Stimulated activated CD4-positive, alpha-beta T cell treated with anti-CD3 and anti-CD28 coated beads, TNF-alpha, amount 100 ng/mL, for 1 hour (primary cell): ENCODE measurements at regions not wholly inside any gene's neighbourhood (a gene's known extent, or its start where the extent isn't known, plus 50 kb on each side); places are given as distances from the start of the nearest gene placed in this dataset.
"Not testable (repeated sequence)": the region's sequence is repeated elsewhere in the genome, so short reads cannot be mapped to it uniquely, and the experiment has no call there.

Experiments
- DNase-seq, 3 donors: peaks; one replicate each; pipeline ENCODE4 v3.0.0-alpha.2; 2020; ENCODE audit warnings: low read depth in 3 of 3, low spot score in 1 of 3

DNA sequence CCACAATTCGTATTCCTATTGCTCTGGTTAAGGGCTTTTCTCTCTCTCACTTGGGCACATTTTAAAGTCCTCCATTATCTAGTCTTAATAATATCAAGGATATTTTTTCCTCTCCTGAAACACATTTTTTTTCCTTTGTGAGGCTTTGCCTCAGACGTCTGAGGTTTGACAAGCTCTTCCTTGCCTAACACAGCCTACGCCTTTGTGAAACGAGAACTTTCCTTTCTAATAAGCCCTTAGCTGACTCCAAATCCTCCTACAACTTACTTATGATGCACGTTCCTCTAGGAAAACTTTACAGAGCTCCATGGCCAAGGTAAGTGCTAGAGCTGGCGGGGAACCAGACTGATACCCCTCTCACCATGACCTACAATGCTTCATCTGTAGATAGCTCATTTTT lies 841.5 kb downstream of the SOCS6 start:
- no peak for DNase-seq

DNA sequence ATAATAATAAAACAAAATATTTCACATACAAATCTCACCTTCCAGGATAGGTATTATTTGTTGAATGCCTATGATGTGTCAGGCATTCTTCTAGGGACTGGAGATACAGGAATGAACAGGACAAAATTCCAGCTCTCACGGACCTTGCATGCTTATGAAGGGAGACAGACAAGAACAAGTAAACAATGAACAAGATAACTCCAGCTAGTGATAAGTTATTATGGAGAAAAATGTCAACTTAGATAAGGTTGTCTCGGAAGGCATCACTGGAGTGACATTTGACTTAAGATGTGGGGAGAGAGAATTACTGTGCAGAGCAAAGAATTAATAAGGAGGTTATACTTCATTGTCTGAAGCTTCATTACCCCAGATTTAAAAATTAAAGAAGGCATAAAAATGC lies 836.7 kb downstream of the SOCS6 start:
- no peak for DNase-seq

DNA sequence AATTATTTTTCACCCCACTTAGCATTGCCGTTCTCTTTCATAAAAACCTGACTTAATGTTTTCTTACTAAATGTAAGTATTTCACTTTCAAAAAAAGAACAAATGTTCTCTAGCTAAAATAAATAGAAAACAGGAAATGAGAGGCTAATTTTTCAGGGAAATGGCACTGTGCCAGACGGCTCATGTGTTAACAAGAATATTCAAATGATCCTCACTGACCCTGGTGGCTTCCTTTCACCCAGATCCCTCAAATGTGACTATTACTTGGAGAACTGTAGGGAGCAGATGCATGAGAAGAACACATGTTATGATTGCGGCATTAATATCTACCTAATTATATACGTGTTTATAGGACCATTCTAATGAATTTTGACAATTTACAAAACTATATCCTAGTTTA lies 827.7 kb downstream of the SOCS6 start:
- DNase-seq: no peak

DNA sequence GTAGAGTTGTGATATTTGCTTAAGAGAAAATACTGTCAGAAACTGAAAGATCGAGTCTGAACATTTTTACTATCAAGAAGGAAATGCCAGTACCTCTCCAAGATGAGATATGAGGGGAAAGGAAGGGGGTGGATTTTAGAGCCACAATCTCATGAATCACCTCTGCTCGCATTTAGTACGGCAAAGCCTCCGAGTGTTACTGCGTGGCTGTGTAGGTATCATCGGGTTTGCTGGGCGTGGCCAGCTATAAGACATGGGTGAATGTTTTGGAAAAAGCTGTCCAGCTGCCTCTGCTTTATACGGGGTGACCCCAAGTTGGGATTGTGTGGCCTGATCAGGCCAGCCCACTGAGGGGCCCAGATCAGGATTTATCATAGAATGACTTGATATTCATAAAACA lies 826.4 kb downstream of the SOCS6 start:
- DNase-seq: no peak

DNA sequence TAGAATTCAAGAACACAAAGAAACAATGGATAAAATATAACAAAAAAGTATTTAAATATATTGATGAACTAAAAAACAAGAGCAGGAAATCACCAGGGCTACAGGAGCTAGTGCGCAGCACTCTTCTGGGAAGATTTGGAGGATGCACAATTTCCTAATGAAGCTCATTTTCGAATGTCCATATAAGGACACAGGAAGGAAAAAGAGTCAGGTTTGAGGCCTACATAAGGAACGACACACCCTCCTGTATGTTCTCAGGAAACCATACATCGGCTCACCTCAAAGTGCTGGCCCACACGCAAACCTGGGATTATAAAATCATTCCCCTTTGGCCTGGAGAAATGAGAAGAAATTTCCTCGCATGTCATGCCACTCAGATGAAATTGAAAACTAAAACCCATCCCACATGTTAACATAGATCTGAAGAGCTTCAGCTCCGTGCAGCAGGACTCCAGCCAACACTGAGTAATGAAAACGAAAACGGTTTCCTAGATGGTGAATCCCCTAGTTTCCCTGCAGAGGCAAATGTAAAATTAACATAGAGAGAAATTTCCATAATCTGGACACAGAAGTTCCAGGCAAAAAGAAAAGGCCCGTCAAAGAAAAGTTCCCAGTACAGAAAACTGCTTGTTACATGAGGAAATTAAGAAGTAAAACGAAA lies 825.8 kb downstream of the SOCS6 start:
- DNase-seq: no peak

DNA sequence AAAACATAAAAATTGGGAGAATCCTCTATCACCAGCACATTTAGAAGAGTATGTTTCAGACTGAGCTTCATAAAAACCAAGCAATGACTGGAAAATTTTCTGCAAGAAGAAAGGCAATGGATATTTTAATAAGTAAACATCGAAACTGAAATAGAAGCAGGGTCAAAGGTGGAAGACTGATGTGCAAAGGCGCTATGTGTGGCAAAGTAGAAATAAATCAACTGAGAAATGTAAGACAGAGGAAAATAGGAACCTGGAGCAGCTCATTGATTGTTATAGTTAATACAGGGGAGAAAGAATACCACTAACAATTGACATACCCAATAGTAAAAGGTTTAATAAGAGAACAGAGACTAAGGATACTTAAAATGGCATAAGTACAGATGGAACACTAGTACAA lies 818.4 kb downstream of the SOCS6 start:
- no peak for DNase-seq

DNA sequence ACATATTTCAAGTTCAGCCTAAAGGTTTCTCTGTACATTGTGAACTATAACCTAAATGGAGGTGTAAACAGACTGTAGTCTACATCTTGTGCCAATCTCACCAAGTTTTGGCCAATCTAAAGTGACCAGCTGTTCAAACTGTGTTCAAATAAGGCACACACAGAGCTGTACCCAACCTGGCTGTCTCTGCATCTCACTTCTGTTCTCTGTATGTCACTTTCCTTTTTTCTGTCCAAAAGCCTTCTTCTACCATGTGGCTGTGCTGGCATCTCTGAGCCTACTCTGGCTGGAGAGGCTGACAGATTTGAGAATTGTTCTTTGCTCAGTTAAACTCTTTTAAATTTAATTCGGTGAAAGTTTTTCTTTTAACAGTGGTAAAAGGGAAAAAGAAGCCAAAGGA lies 817.9 kb downstream of the SOCS6 start:
- DNase-seq: no peak

DNA sequence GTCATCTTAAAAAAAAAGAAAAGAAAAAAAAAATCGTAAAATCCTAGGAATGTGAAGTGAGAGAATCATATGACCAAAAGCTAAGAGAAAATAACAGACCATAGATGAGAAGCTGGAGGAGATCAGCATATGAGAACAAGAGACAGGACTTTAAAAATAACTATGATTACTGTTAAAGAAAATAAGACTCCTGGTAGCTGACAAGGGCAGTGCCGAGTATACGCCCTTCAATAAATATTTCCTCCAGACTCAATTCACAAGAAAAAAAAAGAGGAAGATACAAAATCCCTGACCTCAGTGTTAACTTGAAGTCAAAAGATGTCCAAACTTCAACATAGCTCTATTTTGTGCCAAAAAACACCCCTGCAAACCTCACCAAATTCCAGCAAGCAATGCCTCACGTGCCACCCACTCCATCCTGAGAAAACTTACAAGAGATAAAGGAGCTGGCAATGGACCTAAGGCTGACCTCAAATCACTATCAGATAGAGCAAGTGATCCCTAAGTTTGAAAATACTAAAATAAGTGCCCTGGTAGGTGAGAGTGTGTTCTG lies 817.2 kb downstream of the SOCS6 start:
- no peak for DNase-seq

DNA sequence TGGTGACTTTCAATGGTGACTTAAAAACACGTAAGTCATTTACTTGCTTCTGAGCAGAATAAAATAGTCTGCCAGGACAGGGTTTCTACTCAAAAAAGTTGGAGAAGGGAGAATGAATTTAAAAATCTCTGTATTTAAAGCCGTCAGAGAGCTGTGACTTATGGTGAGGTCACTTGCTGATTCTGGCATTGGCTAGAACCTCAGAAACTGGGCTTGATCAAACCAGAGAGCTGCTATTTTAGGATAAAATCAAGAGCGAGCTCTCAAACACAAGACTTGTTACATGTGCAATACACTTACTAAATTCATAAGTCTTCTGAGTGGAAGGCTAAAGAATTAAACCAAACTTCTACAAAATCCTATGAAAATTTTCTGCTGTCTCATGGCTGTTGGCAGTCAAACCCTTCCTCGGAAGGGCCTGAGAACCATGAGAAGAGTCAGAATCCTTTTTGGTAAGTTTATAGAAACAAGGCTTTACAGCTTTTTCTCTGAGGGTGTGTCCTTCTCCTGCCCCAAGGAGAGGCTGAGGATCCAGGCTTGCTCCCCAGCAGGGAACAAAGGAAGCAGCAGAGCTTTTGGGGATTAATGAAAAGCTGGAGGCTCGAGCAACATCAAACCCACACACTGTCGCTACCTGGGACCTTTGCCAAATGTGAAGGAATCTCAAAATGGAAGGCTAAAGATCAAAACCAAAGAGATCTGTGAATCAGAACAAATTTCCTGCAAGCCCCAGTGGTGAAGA lies 816.4 kb downstream of the SOCS6 start:
- no peak for DNase-seq

DNA sequence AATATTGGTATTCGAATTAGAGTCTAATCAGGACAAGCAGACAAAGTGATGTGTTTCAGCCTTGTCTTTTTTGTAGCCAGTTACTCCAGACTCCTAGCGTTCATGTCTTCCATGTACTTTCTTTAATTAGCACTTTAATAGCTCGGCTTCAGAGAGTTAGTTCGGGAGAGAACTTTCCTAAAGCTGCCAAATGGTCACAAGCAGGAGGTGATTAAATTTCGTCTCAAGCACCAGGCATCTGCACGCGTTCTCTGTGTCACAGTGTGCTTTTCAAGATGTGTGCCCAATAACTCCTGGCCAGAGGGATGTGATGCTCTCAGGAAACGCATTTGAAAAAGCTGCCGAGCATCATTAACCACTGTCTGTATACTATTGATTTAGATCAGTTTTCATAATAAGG lies 790.8 kb downstream of the SOCS6 start:
- DNase-seq: no peak

DNA sequence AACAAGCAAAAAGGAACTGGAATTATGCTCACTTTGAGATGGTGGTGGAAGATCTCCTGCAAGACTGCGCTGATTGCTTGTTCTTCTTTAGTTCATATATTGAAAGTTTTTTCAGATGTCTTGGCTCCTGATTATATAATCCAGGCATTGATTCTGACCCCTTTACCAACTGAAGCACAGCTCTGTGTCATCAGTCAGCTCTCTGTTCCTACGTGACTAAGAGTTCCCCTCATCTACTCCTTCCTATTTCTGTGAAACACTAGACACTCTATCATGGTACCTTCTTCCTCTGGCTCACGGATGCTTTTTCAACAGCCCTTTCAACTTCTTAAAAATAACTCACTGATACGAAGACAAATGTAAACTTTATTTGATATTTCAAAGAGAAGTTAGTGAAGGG lies 788.6 kb downstream of the SOCS6 start:
- no peak for DNase-seq

DNA sequence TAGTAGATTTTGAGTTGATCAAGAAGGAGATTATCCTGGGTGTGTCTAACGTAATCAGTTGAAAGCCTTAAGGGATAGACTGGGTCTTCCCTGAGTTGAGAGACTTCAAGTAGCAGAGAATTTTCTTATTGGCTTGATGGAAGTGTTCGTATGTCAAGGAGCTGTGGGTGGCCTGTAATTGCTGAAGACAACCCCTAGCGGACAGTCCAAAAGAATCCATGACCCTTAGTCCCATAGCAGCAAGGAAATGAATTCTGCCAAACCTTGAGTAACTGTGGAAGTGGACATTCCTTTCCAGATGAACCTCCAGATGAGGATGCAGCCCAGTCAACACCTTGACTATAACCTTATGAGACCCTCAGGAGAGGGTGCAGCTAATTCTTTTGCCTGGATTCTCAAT lies 786.3 kb downstream of the SOCS6 start:
- no peak for DNase-seq

DNA sequence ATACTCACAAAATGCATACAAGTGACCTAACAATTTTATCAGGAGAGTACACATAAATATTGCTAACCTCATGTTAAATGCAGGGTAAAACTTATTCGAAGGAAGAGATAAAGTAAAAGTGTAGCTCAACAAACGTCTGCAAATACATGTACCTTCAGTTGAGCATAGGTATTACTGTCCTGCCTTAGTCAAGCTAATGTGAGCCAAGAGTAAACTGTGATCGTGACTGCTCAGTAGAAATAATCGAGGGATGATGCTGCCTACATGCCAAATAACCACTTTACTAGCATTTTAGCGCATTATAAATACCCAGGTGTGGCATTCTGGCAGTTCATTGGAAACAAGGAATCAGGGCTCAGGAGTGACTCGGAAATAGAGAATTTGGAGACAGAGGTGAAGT lies 779.5 kb downstream of the SOCS6 start:
- no peak for DNase-seq

DNA sequence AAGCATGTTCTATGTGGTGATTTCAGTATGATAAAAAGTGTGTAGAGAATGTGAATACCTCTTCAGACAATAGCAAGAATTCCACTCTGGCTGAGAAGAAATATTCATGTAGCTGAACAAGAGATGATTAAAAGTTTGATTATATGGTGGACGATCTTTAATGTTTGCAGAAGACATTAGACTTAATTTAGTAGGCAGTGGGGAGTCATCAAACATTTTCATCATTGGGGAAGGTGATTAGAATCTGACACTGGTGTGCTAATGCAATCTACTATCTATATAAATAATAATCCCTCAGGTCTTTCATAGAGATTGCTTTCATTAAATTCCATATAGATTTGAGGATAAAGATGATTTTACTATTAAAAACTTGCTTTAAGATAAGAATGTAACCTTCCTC lies 761.0 kb downstream of the SOCS6 start:
- DNase-seq: no peak

DNA sequence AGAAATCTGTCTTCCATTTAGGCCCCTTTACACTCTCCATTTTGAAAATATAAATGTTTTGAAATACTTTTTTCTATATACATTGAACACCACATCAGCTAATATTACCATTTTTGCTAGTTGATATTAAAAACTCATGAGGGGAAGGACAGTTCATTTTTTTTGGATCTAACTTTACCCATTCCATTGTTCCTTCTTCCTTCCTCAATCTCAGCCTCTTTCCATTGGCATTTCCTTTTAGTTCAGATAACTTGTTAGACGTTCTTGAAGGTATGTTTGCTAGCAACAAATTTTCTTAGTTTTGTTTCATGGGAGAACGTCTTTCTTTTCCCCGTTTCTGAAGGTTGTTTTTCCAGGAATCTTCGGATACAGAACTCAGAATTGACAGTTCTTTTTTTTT lies 759.0 kb downstream of the SOCS6 start:
- no peak for DNase-seq

DNA sequence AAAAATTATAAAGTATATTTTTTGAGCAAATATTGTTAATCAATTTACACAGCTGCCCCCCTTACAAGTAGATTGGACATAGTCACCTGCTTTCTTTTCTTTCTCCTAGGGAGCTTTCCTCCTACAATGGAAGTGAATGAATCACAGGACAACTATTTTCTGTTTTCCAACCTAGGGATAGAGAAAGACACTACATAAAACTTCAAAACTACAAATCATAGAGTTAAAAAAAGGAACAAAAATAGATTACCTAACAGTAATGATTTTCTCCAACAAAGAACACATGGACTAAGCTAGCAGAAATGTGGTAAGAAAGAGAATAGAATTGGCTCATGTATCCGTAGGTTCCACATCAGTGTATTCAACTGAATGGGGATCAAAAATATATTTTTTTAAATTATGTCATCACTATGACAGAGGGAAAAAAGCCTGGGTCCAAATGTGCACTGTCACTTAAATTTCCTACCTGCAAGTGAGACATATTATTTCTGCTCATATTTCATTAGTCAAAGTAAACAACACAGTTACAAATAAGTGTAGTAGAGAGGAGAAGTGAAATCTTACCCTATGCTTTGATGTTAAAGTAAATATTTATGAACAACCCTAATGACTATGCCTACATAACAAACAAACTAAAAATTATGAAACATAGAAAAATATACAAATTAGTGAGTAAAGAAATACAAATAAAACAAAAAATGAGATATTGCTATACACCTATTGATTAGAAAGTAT lies 756.7 kb downstream of the SOCS6 start:
- DNase-seq: no peak

DNA sequence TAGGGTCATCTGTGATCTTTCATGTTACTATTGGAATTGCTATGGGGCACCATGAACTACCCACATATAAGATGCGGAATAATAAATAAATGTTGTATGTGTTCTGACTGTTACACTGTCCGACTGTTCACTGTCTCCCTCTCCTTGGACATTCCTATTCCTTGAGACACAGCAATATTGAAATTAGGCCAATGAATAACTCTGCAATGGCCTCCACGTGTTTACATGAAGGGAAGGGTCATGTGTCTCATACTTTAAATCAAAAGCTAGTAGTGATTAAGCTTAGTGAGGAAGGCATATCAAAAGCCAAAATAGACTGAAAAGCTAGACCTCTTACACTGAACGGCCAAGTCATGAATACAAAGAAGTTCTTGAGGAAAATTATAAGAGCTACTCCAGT lies 751.3 kb downstream of the SOCS6 start:
- no peak for DNase-seq

DNA sequence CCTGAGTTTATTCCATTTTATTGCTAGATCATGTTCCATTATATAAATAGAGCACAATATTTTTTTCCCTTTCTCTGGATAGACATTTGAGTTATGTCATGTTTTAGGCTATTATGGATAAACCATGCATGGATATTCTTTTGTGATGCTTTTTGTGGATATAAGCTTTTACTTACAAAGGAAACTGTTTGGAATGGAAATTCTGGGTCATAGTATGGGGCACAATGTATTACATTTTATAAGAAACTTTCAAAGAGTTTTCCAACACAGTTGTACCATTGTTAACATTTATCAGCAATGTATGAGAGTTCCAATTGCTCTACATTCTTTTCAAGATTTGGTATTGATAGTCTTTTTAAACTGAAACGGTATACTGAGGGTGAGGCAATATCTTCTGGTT lies 749.4 kb downstream of the SOCS6 start:
- no peak for DNase-seq

DNA sequence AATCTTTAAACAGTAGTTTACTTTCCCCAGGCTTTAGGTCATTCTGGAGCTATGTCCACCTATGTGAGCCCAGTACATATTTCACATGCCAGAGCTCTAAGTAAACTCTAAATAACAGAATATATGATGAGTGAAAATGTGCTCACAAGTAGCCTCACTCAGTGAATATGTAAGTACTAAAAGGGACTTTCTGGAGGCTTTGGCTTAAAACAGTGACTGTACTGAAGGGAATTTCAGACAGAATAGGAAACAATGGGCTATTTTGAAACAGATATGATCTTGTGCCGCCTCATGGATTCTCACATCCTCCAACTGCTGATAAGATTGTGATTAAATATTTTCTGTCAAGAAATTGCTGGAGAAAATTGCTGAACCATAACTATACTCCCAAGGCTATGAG lies 747.9 kb downstream of the SOCS6 start:
- DNase-seq: no peak

DNA sequence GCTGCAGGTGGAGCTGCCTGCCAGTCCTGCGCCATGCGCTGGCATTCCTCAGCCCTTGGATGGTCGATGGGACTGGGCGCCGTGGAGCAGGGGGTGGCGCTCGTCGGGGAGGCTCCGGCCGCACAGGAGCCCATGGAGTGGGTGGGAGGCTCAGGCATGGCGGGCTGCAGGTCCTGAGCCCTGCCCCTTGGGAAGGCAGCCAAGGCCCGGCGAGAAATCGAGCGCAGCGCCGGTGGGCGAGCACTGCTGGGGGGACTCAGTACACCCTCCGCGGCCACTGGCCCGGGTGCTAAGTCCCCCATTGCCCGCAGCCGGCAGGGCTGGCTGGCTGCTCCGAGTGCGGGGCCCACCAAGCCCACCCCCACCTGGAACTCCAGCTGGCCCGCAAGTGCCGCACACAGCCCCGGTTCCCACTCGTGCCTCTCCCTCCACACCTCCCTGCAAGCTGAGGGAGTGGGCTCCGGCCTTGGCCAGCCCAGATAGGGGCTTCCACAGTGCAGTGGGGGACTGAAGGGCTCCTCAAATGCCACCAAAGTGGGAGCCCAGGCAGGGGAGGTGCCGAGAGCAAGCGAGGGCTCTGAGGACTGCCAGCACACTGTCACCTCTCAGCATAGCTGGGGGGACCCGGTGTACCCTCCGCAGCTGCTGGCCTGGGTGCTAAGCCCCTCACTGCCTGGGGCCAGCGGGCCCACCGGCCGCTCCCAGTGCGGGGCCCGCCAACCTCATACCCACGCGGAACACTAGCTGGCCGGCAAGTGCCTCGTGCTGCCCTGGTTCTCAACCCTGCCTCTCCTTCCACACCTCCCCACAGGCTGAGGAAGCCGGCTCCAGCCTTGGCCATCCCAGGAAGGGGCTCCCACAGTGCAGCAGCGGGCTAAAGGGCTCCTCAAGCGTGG lies 742.7 kb downstream of the SOCS6 start:
- not testable (repeated sequence) for DNase-seq

DNA sequence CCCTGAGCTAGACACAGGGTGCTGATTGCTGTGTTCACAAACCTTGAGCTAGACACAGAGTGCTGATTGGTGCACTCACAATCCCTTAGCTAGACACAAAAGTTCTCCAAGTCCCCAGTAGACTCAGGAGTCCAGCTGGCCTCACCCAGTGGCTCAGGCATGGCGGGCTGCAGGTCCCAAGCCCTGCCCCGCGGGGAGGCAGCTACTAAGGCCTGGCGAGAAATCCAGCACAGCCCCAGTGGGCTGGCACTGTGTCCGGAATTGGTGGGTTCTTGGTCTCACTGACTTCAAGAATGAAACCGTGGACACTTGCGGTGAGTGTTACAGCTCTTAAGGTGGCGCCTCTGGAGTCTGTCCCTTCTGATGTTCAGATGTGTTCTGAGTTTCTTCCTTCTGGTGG lies 741.2 kb downstream of the SOCS6 start:
- DNase-seq: not testable (repeated sequence)
